ENCODE measurements at regions not wholly inside any gene's neighbourhood (a gene's known extent, or its start where the extent isn't known, plus 50 kb on each side); places are given as distances from the start of the nearest gene placed in this dataset.

- Mint-ChIP-seq H3K9me3 (no peaks in the 10 kb centered on the region), H3K4me3 (no peak overlapping the region), H3K27ac (no peak overlapping the region; the same call in 1 of the 2 replicates), H3K27me3 (ENCODE audit: insufficient read depth) (no peaks in the 10 kb centered on the region), H3K4me1 (ENCODE audit: low read depth) (peaks cover 18% of the 10 kb centered on the region), H3K36me3 (ENCODE audit: low read depth) (no peaks in the 10 kb centered on the region)
- TF ChIP-seq CTCF (IDR thresholded peaks at IDR 0.05): no peak
- peak; percentile 15 for DNase-seq
These were observed 732.8 kb upstream of the CITED2 start for GRCh38 chr6:140107216-140107615.

- Mint-ChIP-seq H3K9me3 (no peaks in the 10 kb centered on the region), H3K36me3 (ENCODE audit: low read depth) (no peaks in the 10 kb centered on the region), H3K27me3 (ENCODE audit: insufficient read depth) (no peaks in the 10 kb centered on the region), H3K27ac (no peak overlapping the region), H3K4me1 (ENCODE audit: low read depth) (peaks cover 28% of the 10 kb centered on the region), H3K4me3 (no peak overlapping the region)
- no peak for DNase-seq
- peak; percentile 59 for TF ChIP-seq CTCF (IDR thresholded peaks at IDR 0.05)
These were observed 731.4 kb upstream of the CITED2 start for GRCh38 chr6:140105857-140106256.

GRCh38 chr6:140105241-140105640, 730.8 kb upstream of the CITED2 start:
- no peaks in the 10 kb centered on the region for H3K9me3 Mint-ChIP-seq
- H3K27ac Mint-ChIP-seq: no peak overlapping the region
- DNase-seq: no peak
- TF ChIP-seq CTCF (IDR thresholded peaks at IDR 0.05): no peak
- no peaks in the 10 kb centered on the region for H3K27me3 Mint-ChIP-seq (ENCODE audit: insufficient read depth)
- no peak overlapping the region for H3K4me3 Mint-ChIP-seq
- no peaks in the 10 kb centered on the region for H3K36me3 Mint-ChIP-seq (ENCODE audit: low read depth)
- peaks cover 28% of the 10 kb centered on the region for H3K4me1 Mint-ChIP-seq (ENCODE audit: low read depth)

DNA sequence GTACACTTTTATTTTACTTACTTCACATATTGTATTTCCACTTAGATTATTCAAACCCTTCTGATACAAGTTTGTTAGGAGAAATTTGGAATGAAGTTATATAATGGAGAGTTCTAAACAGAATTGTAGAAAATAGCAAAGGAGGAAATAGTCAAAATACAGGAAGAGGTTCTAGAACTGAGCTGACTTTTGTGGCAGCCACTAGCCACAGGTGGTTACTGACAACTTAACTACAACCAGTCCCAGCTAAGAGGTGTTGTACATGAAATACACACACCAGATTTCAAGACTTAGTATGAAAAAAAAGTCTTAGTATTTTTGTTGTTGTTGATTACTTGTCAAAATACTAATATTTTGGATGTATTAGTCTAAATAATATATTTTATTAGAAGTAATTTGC, 727.4 kb upstream of the CITED2 start:
- Mint-ChIP-seq H3K9me3 (no peaks in the 10 kb centered on the region), H3K27me3 (ENCODE audit: insufficient read depth) (no peaks in the 10 kb centered on the region), H3K4me1 (ENCODE audit: low read depth) (peaks cover 22% of the 10 kb centered on the region), H3K27ac (no peak overlapping the region; the same call in 1 of the 2 replicates), H3K4me3 (no peak overlapping the region), H3K36me3 (ENCODE audit: low read depth) (no peaks in the 10 kb centered on the region)
- no peak for TF ChIP-seq CTCF (IDR thresholded peaks at IDR 0.05)
- DNase-seq: no peak

DNA sequence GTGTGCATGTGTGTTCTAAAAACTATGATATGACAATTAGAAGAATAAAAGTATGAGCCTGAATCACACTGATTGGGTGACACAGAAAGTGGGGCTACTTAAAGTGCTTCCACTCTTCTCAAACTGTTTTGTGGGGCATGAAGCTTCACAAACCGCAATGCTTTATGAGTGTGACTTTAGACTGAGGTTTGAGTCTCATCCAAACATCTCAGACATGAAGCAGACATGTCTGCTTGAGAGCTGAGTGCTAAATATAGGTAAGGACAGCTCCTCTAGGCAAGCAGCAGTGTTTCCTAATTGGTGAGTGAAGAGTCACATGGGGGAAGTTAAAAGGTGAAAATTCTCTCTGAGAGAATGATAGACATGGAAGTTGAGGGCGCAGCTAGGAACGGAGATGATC, 726.9 kb upstream of the CITED2 start:
- no peaks in the 10 kb centered on the region for H3K27me3 Mint-ChIP-seq (ENCODE audit: insufficient read depth)
- peak; percentile 48 for DNase-seq
- no peak for TF ChIP-seq CTCF (IDR thresholded peaks at IDR 0.05)
- no peak overlapping the region; the same call in 1 of the 2 replicates for H3K27ac Mint-ChIP-seq
- no peak overlapping the region for H3K4me3 Mint-ChIP-seq
- no peaks in the 10 kb centered on the region for H3K9me3 Mint-ChIP-seq
- no peaks in the 10 kb centered on the region for H3K36me3 Mint-ChIP-seq (ENCODE audit: low read depth)
- peaks cover 23% of the 10 kb centered on the region for H3K4me1 Mint-ChIP-seq (ENCODE audit: low read depth)

- Mint-ChIP-seq H3K9me3 (no peaks in the 10 kb centered on the region), H3K4me1 (ENCODE audit: low read depth) (peaks cover 9% of the 10 kb centered on the region), H3K36me3 (ENCODE audit: low read depth) (no peaks in the 10 kb centered on the region), H3K27me3 (ENCODE audit: insufficient read depth) (no peaks in the 10 kb centered on the region), H3K4me3 (no peak overlapping the region), H3K27ac (no peak overlapping the region)
- no peak for DNase-seq
- no peak for TF ChIP-seq CTCF (IDR thresholded peaks at IDR 0.05)
These were observed 721.1 kb upstream of the CITED2 start for GRCh38 chr6:140095532-140095931.

All from HFFc6 (cell line).